Endometrium (tissue), 2 donors: ENCODE measurements at regions not wholly inside any gene's neighbourhood (a gene's known extent, or its start where the extent isn't known, plus 50 kb on each side); places are given as distances from the start of the nearest gene placed in this dataset.
"Not testable (repeated sequence)": the region's sequence is repeated elsewhere in the genome, so short reads cannot be mapped to it uniquely, and the experiment has no call there.

Source experiments
- FAIRE-seq: peaks from 2 replicates; lab custom pipeline; 2012; peaks lifted over from hg19 to GRCh38; lab: Jason Lieb, UNC
- donor health status: control.
- donor health status: control.

GRCh38 chr17:64784353-64785010 lies 122.4 kb upstream of the SMURF2 start:
- no peak for FAIRE-seq

GRCh38 chr17:64783556-64784352 lies 121.6 kb upstream of the SMURF2 start:
- no peak for FAIRE-seq

DNA sequence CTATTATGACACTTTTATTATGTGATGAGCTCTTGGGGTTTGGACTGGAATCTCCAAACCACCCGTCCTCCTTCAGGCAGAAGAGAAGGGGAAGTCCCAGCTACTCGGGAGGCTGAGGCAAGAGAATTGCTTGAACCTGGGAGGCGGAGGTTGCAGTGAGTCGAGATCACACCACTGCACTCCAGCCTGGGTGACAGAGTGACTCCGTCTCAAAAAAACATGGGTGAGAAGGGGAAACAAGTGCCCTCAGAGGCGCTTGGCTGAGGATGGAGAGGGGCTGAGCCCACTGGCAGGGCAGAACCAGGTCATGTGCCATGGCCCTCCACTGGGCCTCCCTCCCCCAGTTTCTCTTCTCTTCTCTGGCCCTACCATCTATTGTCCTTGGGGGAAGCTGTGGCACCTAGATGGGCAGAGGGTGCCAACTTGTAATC lies 120.9 kb upstream of the SMURF2 start:
- FAIRE-seq, result no peak

GRCh38 chr17:64781810-64782555 lies 119.9 kb upstream of the SMURF2 start:
- no peak for FAIRE-seq

GRCh38 chr17:64781014-64781756 lies 119.1 kb upstream of the SMURF2 start:
- no peak for FAIRE-seq

DNA sequence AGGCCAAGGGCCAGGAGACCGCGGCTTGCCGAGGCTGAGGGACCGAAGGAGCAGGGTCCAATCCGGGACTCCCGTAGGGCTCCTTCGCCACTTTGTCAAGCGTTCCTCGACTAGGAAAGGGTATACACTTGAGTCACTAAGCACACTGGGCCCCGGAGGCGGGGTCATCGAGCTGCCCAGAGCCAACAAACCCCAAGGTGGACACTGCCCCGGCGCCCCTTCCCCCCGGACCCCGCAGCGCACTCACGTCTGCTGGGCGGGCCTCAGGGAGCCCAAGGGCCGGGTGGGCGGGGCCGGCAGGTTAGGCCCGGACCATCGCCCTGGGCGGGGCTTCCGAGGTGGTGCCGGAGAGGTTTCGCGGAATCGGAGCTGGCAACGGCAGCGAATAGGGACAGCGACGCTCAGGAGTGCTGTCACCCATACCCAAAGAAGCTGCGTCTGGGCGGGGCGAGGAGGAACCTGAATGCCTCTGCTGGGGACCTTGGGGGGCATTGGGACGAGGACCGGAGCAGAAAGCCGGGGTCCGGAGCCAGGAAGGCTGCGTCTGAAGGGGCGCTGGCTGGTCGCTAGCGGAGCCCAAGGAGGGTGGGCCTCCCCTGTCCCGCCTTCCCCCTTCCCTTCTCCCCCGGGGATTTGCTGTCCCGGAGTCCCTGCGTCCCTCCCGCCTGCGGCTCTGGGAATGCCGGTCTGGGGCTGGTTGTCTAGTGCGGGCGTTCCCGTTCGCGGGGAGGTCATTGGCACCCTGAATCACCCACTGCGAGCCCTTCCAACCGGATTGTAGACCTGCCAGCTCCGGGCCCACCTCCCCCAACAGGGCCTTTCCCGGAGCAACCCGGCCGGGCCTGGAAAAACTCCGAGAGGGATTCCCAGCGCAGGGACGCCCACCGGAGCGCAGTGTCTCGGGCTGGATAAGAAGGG lies 118.2 kb upstream of the SMURF2 start:
- no peak for FAIRE-seq

GRCh38 chr17:64779376-64780095 lies 117.4 kb upstream of the SMURF2 start:
- no peak for FAIRE-seq

- FAIRE-seq, result not testable (repeated sequence)
Observed at GRCh38 chr17:64779098-64779375, 116.9 kb upstream of the SMURF2 start.

GRCh38 chr17:64778240-64779097 lies 116.4 kb upstream of the SMURF2 start:
- no peak for FAIRE-seq

DNA sequence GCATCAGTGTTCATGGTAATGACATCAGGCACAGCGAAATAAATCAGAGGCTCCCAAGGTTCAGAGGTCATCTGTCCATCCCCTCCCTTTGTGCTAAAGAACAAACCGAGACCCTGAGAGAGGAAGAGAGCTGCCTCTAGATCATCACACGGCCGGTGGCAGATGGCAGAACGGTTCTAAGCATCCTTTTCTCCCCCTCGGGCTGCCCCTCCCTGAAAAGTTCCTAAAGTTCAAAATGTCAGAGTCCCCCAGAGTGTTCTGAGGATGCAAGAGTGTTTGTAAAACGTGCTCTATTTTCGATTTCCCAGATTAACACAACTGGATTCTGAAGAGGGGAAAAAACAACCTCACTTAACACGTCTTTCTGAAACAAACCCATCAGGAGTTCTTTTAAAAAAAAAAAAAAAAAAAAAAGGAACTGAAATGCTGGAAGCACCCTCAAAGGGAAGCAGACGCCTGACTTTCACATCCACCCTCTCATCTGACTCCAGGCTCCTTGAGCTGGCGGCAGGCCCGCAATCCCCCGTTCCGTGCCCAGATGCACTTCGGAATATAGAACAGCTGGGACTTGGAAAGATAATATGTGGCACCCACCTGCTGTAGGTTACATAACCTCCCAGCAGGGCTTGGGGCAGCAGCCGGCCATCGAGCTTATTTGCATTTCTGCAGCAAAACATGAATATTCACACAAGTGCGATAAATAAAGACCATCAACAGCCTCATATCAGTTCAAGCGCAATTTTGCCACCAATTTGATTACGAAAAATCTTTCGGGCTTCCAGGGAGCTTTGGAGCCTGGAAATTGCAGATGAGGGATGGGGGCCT lies 115.5 kb upstream of the SMURF2 start:
- no peak for FAIRE-seq

DNA sequence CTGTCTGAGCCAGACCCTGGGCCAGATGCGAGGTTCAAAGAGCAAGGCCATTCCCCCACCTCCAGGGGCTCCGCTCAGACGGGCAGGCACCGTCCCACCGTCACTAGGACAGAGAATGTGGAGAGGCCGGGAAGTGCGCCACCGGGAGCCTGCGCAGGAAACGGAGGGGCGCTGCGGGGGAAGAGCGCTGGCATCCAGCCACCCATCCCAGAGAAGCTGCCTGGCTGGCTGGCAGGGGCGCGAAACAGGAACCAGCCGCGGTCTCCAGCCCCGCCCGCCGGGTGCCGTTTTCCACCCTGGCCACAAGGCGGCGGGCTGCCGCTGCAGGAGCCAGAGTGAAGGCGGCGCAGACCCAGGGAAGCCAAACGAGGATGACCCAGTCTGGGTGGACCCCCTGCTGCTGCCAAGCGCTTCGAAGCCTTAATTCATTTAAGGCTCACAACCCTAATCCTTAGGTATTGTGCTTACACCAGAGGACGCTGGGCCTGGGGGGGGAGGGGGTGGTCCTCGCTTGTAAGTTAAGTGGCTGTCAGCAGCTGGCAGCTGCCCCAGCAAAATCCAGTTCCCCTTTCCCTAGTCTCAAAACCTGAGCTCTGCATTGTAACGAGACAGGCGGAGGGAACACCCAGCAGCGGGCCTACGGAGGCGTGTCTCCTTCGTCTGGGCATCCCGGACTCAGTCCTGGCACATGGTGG lies 114.8 kb upstream of the SMURF2 start:
- peak; percentile 53 for FAIRE-seq

DNA sequence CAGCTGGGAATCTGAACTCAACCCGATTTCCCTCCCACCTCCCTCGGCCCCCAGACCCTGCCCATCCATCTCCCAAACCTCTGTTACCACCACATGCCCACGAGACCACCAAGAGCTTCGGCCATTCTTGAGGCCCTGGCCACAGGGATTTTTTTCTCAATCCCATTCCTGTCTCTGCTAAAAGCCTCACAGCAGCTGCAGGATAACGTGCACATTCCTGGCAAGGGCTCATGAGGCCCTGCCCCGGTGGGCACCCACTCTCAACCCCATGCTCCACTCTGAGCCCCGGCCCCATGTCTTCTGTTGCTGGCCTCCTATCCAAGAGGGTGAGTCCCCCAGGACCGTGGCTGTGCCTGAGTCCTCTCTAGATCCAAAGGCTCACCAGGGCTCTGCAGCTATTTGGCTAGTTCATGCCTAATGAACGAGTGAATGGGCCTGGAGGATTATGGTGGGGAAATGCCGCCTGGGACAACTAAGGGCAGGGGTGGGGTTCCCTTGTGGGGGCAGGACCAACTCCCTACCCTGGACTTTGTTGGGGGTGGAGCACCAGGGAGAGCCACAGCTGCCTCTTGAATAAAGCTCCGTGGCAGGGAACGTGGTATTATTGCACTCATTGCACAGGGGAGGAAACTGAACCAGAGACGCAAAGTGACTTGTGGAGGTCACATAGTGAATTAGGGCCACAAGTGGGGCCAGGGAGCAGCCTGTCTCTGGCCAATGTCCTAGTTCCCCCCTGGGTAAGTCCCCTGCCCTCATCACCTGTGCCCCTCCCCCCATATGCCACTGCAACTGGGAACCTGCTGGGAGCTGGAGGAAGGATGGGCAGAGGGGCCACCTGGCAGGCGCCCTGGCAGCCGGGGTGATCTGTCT lies 113.8 kb upstream of the SMURF2 start:
- no peak for FAIRE-seq

- FAIRE-seq, result no peak
Observed at GRCh38 chr17:64774888-64775540, 112.9 kb upstream of the SMURF2 start.

GRCh38 chr17:64773836-64774761 lies 112.0 kb upstream of the SMURF2 start:
- FAIRE-seq, result no peak

- FAIRE-seq, result no peak
Observed at GRCh38 chr17:64773386-64773835, 111.3 kb upstream of the SMURF2 start.
